Neural crest cell (in vitro differentiated cells): ENCODE measurements at regions not wholly inside any gene's neighbourhood (a gene's known extent, or its start where the extent isn't known, plus 50 kb on each side); places are given as distances from the start of the nearest gene placed in this dataset.

Experiments
- DNase-seq: peaks from one replicate; pipeline ENCODE4 v3.0.0; 2021; ENCODE audit warnings: low read depth, mixed read lengths, low spot score
- H3K27ac Mint-ChIP-seq: one replicate; pipeline ENCODE4 v1.8.0; 2021; ENCODE audit warnings: mild to moderate bottlenecking, mixed read lengths; ENCODE audit not compliant: unreplicated experiment
- H3K27me3 Mint-ChIP-seq: 2 replicates; pipeline ENCODE4 v1.8.0; 2021; ENCODE audit warnings: low read depth, mild to moderate bottlenecking, mixed read lengths
- H3K36me3 Mint-ChIP-seq: 2 replicates; pipeline ENCODE4 v1.8.0; 2021; ENCODE audit warnings: low read depth, mild to moderate bottlenecking, mixed read lengths
- H3K4me1 Mint-ChIP-seq: 2 replicates; pipeline ENCODE4 v1.8.0; 2021; ENCODE audit warnings: mixed read lengths
- H3K4me3 Mint-ChIP-seq: one replicate; pipeline ENCODE4 v1.8.0; 2021; ENCODE audit warnings: mild to moderate bottlenecking, mixed read lengths
- H3K9me3 Mint-ChIP-seq: 2 replicates; pipeline ENCODE4 v1.8.0; 2021; ENCODE audit warnings: mixed read lengths
- TF ChIP-seq, protein P1 (sequence below): fragments of 200-600 bp; sonication (generic); conservative IDR thresholded peaks from 2 replicates; pipeline ENCODE4 v1.5.0; 2021; ENCODE audit warnings: antibody characterized with exemption, mild to moderate bottlenecking

- no peak overlapping the region for H3K4me3 Mint-ChIP-seq
- H3K36me3 Mint-ChIP-seq, result no peaks in the 10 kb centered on the region
- no peak overlapping the region for H3K27ac Mint-ChIP-seq
- DNase-seq, result no peak
- peaks cover 8% of the 10 kb centered on the region for H3K27me3 Mint-ChIP-seq
- TF ChIP-seq, protein P1, sequence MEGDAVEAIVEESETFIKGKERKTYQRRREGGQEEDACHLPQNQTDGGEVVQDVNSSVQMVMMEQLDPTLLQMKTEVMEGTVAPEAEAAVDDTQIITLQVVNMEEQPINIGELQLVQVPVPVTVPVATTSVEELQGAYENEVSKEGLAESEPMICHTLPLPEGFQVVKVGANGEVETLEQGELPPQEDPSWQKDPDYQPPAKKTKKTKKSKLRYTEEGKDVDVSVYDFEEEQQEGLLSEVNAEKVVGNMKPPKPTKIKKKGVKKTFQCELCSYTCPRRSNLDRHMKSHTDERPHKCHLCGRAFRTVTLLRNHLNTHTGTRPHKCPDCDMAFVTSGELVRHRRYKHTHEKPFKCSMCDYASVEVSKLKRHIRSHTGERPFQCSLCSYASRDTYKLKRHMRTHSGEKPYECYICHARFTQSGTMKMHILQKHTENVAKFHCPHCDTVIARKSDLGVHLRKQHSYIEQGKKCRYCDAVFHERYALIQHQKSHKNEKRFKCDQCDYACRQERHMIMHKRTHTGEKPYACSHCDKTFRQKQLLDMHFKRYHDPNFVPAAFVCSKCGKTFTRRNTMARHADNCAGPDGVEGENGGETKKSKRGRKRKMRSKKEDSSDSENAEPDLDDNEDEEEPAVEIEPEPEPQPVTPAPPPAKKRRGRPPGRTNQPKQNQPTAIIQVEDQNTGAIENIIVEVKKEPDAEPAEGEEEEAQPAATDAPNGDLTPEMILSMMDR, result no peak
- no peaks in the 10 kb centered on the region for H3K9me3 Mint-ChIP-seq
- no peaks in the 10 kb centered on the region for H3K4me1 Mint-ChIP-seq
Observed at GRCh38 chr2:126793885-126794613, 104.6 kb upstream of the TEX51 start.

- H3K36me3 Mint-ChIP-seq, result no peaks in the 10 kb centered on the region
- no peak overlapping the region for H3K27ac Mint-ChIP-seq
- TF ChIP-seq, protein P1, result no peak
- no peak overlapping the region for H3K4me3 Mint-ChIP-seq
- no peak for DNase-seq
- H3K9me3 Mint-ChIP-seq, result no peaks in the 10 kb centered on the region
- peaks cover 10% of the 10 kb centered on the region for H3K27me3 Mint-ChIP-seq
- no peaks in the 10 kb centered on the region for H3K4me1 Mint-ChIP-seq
Observed at GRCh38 chr2:126795656-126796055, 103.0 kb upstream of the TEX51 start.

GRCh38 chr2:126796931-126797621 is 101.6 kb upstream of the TEX51 start:
- no peak overlapping the region for H3K27ac Mint-ChIP-seq
- H3K27me3 Mint-ChIP-seq, result peaks cover 10% of the 10 kb centered on the region
- TF ChIP-seq, protein P1, result no peak
- no peak overlapping the region for H3K4me3 Mint-ChIP-seq
- H3K4me1 Mint-ChIP-seq, result no peaks in the 10 kb centered on the region
- no peaks in the 10 kb centered on the region for H3K9me3 Mint-ChIP-seq
- H3K36me3 Mint-ChIP-seq, result no peaks in the 10 kb centered on the region
- no peak for DNase-seq

DNA sequence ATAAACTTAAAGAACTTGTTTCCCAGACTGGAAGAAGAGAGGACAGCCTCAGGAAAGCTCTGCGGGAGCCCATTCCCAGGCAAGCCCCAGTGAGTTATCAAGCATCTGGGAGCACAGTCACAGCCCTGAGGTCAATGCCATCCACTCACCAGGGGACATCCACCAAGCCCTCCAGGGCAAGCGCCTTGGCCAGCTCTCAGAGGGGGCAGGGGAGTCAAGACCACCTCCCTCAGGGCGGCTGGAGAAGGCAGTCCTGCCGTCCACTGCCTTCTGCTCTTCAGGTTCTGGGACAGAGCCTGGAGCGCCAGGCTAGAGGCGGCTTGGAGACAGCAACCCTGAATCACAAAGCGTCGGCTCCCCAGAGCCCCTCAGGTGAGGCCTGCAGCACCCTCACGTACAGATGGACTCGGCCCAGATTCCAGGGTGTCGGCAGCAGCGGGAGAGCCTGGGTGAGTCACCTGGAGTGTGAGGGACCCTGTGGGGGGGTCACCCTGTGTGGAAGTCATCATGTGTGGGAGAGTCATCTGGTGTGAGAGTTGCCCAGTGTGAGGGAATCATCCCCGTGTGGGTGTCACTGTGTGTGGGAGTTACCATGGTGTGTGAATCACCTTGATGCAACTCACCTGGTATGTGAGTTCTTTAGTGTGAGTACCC is 100.9 kb upstream of the TEX51 start:
- no peaks in the 10 kb centered on the region for H3K4me1 Mint-ChIP-seq
- no peaks in the 10 kb centered on the region for H3K9me3 Mint-ChIP-seq
- H3K27me3 Mint-ChIP-seq, result peaks cover 10% of the 10 kb centered on the region
- no peak overlapping the region for H3K4me3 Mint-ChIP-seq
- H3K36me3 Mint-ChIP-seq, result no peaks in the 10 kb centered on the region
- no peak overlapping the region for H3K27ac Mint-ChIP-seq
- no peak for DNase-seq
- TF ChIP-seq, protein P1, result no peak

- no peaks in the 10 kb centered on the region for H3K9me3 Mint-ChIP-seq
Observed at GRCh38 chr2:126798276-126799140, 100.2 kb upstream of the TEX51 start.

More at GRCh38 chr2:126798276-126799140, 100.2 kb upstream of the TEX51 start:
- no peak for DNase-seq
- no peaks in the 10 kb centered on the region for H3K36me3 Mint-ChIP-seq
- no peak overlapping the region for H3K4me3 Mint-ChIP-seq
- peaks cover 7% of the 10 kb centered on the region for H3K27me3 Mint-ChIP-seq
- no peaks in the 10 kb centered on the region for H3K4me1 Mint-ChIP-seq
- H3K27ac Mint-ChIP-seq, result no peak overlapping the region
- TF ChIP-seq, protein P1, result no peak
